Calu3 (cell line): ENCODE measurements at regions not wholly inside any gene's neighbourhood (a gene's known extent, or its start where the extent isn't known, plus 50 kb on each side); places are given as distances from the start of the nearest gene placed in this dataset.

Experiments used
- BruUV-seq: library from RNA; stranded (reverse); fragments of 400-500 nt; replicated peaks from 2 replicates; lab custom pipeline; 2021; lab: Mats Ljungman, UMichigan
- CTCF ChIA-PET: fragments of 300-600 bp; sonication (Branson Sonifier 250); formaldehyde crosslinking; loops from one replicate; lab custom pipeline; 2022; ENCODE audit warnings: antibody characterized with exemption; lab: Charles Lee
- DNase-seq: peaks from one replicate; pipeline ENCODE4 v3.0.0; 2022
- H3K27ac Mint-ChIP-seq: one replicate; pipeline ENCODE4 v1.8.0; 2022; ENCODE audit warnings: mixed read lengths; ENCODE audit not compliant: unreplicated experiment
- H3K27me3 Mint-ChIP-seq: one replicate; pipeline ENCODE4 v1.8.0; 2022; ENCODE audit warnings: mixed read lengths; ENCODE audit not compliant: unreplicated experiment
- H3K36me3 Mint-ChIP-seq: one replicate; pipeline ENCODE4 v1.8.0; 2022; ENCODE audit warnings: mild to moderate bottlenecking, moderate library complexity, mixed read lengths; ENCODE audit not compliant: insufficient read depth, unreplicated experiment
- H3K4me1 Mint-ChIP-seq: one replicate; pipeline ENCODE4 v1.8.0; 2022; ENCODE audit warnings: mild to moderate bottlenecking, low read depth, mixed read lengths; ENCODE audit not compliant: unreplicated experiment
- H3K4me3 Mint-ChIP-seq: one replicate; pipeline ENCODE4 v1.8.0; 2022; ENCODE audit warnings: mild to moderate bottlenecking, low read depth, moderate library complexity, mixed read lengths; ENCODE audit not compliant: unreplicated experiment
- H3K9me3 Mint-ChIP-seq: one replicate; pipeline ENCODE4 v1.8.0; 2022; ENCODE audit warnings: low read depth, mixed read lengths; ENCODE audit not compliant: unreplicated experiment
- intact Hi-C: fragments of 100-400 bp; cut with micrococcal nuclease; formaldehyde crosslinking; loops from one replicate; pipeline ENCODE4 v1.10.0; 2022; ENCODE audit not compliant: unreplicated experiment
- TF ChIP-seq, protein P1 (sequence below): fragments of 200-600 bp; IDR thresholded peaks from one replicate; pipeline ENCODE4 v1.8.0; 2022; ENCODE audit warnings: antibody characterized with exemption; ENCODE audit not compliant: unreplicated experiment

DNA sequence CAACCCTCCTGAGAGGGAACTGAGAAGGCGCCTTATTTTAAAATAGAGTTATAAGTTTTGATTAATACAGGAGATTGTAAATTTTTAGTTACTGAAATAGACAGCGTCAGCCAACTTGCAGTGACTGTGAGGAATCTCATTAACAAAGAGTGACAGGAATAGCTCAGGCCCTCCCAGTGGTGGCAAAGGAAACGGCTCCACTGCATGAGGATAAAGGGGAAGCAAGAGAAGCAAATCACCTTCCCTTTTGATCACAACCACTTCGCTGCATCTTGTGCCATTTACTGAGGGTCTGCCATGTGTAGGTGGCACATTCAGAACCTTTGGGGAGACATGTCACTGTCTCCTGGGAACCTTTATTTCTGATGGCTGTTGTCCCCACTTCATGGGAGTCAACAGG, 612.4 kb upstream of the RAB6C start:
- H3K27ac Mint-ChIP-seq, result no peak overlapping the region
- H3K4me3 Mint-ChIP-seq, result no peak overlapping the region
- DNase-seq, result no peak
- no peaks in the 10 kb centered on the region for H3K36me3 Mint-ChIP-seq
- no TSS peak for BruUV-seq
- no peaks in the 10 kb centered on the region for H3K4me1 Mint-ChIP-seq
- intact Hi-C loops, result no loop called here
- H3K9me3 Mint-ChIP-seq, result peaks cover 6% of the 10 kb centered on the region
- H3K27me3 Mint-ChIP-seq, result peaks cover 9% of the 10 kb centered on the region
- CTCF ChIA-PET, result no interaction called here
- TF ChIP-seq, protein P1, sequence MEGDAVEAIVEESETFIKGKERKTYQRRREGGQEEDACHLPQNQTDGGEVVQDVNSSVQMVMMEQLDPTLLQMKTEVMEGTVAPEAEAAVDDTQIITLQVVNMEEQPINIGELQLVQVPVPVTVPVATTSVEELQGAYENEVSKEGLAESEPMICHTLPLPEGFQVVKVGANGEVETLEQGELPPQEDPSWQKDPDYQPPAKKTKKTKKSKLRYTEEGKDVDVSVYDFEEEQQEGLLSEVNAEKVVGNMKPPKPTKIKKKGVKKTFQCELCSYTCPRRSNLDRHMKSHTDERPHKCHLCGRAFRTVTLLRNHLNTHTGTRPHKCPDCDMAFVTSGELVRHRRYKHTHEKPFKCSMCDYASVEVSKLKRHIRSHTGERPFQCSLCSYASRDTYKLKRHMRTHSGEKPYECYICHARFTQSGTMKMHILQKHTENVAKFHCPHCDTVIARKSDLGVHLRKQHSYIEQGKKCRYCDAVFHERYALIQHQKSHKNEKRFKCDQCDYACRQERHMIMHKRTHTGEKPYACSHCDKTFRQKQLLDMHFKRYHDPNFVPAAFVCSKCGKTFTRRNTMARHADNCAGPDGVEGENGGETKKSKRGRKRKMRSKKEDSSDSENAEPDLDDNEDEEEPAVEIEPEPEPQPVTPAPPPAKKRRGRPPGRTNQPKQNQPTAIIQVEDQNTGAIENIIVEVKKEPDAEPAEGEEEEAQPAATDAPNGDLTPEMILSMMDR, result no peak

- peaks cover 9% of the 10 kb centered on the region for H3K27me3 Mint-ChIP-seq
- peaks cover 6% of the 10 kb centered on the region for H3K9me3 Mint-ChIP-seq
- DNase-seq, result no peak
- no TSS peak for BruUV-seq
- H3K36me3 Mint-ChIP-seq, result no peaks in the 10 kb centered on the region
- no peak overlapping the region for H3K4me3 Mint-ChIP-seq
- H3K27ac Mint-ChIP-seq, result no peak overlapping the region
- intact Hi-C loops, result no loop called here
- TF ChIP-seq, protein P1, result no peak
- H3K4me1 Mint-ChIP-seq, result no peaks in the 10 kb centered on the region
- CTCF ChIA-PET, result no interaction called here
These were observed 610.0 kb upstream of the RAB6C start for GRCh38 chr2:129369437-129369836.

- CTCF ChIA-PET, result no interaction called here
- H3K27ac Mint-ChIP-seq, result no peak overlapping the region
- TF ChIP-seq, protein P1, result no peak
- no peak overlapping the region for H3K4me3 Mint-ChIP-seq
- no peaks in the 10 kb centered on the region for H3K36me3 Mint-ChIP-seq
- no peak for DNase-seq
- no peaks in the 10 kb centered on the region for H3K4me1 Mint-ChIP-seq
- H3K9me3 Mint-ChIP-seq, result peaks cover 3% of the 10 kb centered on the region
- BruUV-seq, result no TSS peak
- intact Hi-C loops, result no loop called here
- no peaks in the 10 kb centered on the region for H3K27me3 Mint-ChIP-seq
These were observed 605.0 kb upstream of the RAB6C start for GRCh38 chr2:129374452-129374851.

DNA sequence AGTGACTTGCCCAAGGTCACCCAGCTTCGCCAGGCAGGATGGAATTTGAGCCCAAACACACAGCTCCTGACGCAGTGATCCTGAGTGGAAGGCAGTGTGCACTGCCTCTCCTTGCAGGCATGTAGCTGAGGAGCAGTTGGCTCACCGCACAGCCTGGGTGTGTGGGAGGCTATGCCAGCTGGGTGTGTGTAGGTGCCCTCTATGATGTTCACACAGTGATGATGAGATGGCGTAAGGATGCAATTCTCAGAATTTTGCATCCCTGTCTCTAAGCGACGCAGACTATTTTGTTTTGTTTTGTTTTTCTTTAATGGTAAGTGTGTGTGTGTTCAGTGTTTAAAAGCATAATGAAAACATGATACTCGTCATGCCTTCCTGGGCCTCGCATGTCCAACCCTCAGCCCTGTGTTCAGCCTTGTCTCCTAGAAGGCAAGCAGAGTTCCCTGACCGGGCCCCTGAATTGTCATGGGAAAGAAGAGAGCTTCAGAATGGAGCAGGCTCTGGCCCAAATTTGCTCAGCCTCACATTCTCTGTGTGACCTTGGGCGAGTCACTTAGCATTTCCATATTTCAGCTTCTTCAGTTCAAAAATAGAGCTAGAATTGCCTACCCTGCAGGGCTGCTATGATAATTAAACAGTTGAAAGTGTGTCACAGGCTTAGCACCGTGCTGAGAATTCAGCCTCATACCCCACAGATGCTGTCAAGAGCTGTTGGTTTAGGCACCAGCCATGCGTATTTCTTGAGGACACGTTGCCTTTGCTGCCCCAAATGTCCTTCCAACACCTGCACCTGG, 603.6 kb upstream of the RAB6C start:
- H3K27me3 Mint-ChIP-seq, result no peaks in the 10 kb centered on the region
- no TSS peak for BruUV-seq
- peaks cover 3% of the 10 kb centered on the region for H3K9me3 Mint-ChIP-seq
- no peak overlapping the region for H3K4me3 Mint-ChIP-seq
- DNase-seq, result no peak
- intact Hi-C loops, result no loop called here
- H3K27ac Mint-ChIP-seq, result no peak overlapping the region
- H3K36me3 Mint-ChIP-seq, result no peaks in the 10 kb centered on the region
- TF ChIP-seq, protein P1, result no peak
- CTCF ChIA-PET, result no interaction called here
- no peaks in the 10 kb centered on the region for H3K4me1 Mint-ChIP-seq
